ENCODE measurements at regions not wholly inside any gene's neighbourhood (a gene's known extent, or its start where the extent isn't known, plus 50 kb on each side); places are given as distances from the start of the nearest gene placed in this dataset.
"Not testable (repeated sequence)": the region's sequence is repeated elsewhere in the genome, so short reads cannot be mapped to it uniquely, and the experiment has no call there.

DNA sequence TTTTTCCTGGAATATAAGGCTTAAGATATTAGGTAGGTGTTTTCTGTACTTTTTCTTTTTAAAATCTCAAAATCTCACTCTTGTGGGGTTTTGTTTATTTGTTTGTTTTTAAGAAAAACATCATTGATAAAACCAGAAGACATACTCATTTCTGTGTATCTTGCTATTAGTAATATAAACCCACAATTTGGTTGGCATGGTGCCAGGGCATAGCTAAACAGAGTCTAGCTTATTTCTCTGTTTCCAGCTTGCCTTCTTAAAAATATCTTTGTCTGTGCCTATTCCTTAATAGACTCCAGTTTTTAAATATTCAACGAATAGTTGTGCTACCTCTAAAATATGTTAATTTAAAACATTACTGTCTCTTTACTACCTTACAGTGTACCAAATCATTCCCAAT is 1121.9 kb upstream of the PCDH20 start:
- DNase-seq (ENCODE audit: insufficient read length, low spot score) (no peak), FAIRE-seq (no peak)

- FAIRE-seq = no peak
- no peak for DNase-seq (ENCODE audit: insufficient read length, low spot score)
These were observed 1110.0 kb upstream of the PCDH20 start for GRCh38 chr13:62525652-62526051.

- FAIRE-seq = no peak
- no peak for DNase-seq (ENCODE audit: insufficient read length, low spot score)
These were observed 1108.8 kb upstream of the PCDH20 start for GRCh38 chr13:62524498-62524897.

GRCh38 chr13:62524061-62524460 is 1108.4 kb upstream of the PCDH20 start:
- FAIRE-seq = no peak
- no peak for DNase-seq (ENCODE audit: insufficient read length, low spot score)

- no peak for FAIRE-seq
- DNase-seq (ENCODE audit: insufficient read length, low spot score) = peak; percentile 1
These were observed 1096.8 kb upstream of the PCDH20 start for GRCh38 chr13:62512194-62513141.

DNA sequence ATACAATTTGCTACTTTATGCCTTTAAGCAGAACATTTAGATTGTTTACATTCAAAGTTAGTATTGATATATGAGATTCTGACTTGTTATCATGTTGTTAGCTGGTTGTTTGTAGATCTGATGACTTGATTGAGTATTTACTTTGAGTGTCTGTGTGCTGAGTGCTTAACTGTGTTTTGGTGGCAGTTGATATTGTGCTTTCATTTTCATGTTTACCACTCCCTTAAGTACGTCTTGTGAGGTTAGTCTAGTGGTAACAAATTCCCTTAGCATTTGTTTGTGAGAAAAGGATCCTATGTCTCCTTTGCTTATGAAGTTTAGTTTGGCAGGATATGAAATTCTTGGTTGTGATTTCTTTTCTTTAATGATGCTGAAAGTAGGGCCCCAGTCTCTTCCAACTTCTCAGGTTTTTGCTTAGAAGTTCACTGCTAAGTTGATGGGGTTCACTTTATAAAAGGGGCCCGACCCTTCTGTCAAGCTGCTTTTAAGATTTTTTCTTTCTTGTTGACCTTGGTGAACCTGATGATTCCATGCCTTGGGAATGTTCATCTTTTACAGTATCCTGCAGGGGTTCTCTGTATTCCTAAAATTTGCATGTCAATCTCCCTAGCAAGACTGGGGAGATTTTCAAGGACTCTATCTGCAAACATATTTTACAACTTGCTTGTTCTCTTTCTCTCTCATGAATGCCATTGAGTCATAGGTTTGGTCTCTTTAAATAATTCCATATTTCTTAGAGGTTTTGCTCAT is 1095.4 kb upstream of the PCDH20 start:
- DNase-seq (ENCODE audit: insufficient read length, low spot score) (no peak), FAIRE-seq (no peak)

GRCh38 chr13:62502588-62502987 is 1086.9 kb upstream of the PCDH20 start:
- FAIRE-seq = no peak
- DNase-seq (ENCODE audit: insufficient read length, low spot score) = no peak

- no peak for FAIRE-seq
- DNase-seq (ENCODE audit: insufficient read length, low spot score) = no peak
These were observed 1074.1 kb upstream of the PCDH20 start for GRCh38 chr13:62489731-62490130.

DNA sequence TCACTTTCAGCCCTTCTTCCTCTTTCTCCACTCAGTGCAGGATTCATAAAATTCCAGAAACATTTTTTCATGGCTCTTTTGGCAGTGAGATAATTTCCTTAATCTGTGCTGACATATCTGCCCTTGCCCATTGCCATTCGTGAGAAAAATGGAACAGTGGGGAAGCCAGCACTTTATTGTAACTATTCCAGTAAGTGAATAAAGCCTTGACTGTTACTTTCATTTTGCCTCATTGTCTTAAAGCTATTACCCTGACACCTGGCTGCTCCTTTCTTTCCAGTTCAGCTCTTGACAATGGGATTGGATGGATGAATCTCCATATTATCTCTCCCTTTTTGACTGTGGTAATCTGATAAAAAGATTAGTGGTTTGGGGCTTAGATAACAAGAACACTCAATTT is 1068.1 kb upstream of the PCDH20 start:
- no peak for FAIRE-seq
- peak; percentile 0 for DNase-seq (ENCODE audit: insufficient read length, low spot score)

GRCh38 chr13:62482351-62482750 is 1066.7 kb upstream of the PCDH20 start:
- DNase-seq (ENCODE audit: insufficient read length, low spot score) = no peak
- no peak for FAIRE-seq

DNA sequence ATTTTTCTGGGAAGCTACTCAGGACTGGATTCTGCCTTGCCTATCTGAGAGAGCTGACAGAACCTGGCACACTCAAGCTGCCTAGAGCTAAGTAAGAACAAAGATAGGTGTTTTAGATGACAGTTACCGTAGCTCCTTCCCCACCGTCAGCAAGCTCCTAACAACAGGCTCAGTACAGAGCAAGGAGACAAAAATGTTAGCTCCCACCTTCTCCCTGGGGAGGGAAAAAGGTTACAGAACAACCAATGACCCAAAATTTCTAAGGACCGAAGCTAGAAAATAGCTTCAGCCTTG is 1058.2 kb upstream of the PCDH20 start:
- FAIRE-seq (no peak), DNase-seq (ENCODE audit: insufficient read length, low spot score) (no peak)

DNA sequence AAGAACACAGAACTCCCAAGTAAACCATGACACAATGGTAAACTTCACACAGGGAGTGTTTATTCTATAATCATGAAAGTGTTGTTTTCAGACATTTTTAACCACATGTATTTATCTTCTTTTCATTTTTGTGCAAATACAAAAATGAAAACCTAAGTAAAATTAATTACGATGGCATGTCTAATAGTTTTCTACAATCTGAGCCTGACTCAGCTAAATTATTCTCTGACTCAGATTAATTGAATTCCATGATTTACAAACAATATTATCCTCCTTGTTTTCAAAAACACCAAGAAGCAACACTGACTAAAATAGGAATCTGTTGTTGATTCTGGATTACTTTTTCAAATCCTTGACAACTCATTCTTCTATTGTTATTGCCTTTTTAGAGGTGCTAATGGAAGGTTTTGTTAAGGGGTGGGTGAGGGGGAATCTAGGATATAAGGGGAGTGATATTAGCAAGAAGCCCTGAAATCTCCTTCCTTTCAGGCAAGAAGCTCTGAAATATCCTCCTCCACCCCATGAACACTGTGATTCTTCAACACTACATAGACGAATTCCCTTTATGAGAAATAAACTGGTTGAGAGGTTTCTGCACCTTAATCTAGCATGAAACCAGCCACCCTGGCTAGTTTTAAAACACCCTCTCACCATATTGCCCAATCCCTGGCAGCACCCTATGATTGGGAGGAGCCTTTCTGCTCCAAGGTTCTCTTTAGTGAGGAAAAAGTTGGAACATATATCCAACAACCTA is 1057.7 kb upstream of the PCDH20 start:
- DNase-seq (ENCODE audit: insufficient read length, low spot score) = no peak

GRCh38 chr13:62453761-62454160 is 1038.1 kb upstream of the PCDH20 start:
- DNase-seq (ENCODE audit: insufficient read length, low spot score) (no peak), FAIRE-seq (no peak)

More for the DNA sequence above, 1057.7 kb upstream of the PCDH20 start:
- FAIRE-seq = no peak

- FAIRE-seq (no peak), DNase-seq (ENCODE audit: insufficient read length, low spot score) (no peak)
These were observed 1035.1 kb upstream of the PCDH20 start for GRCh38 chr13:62450759-62451158.

- FAIRE-seq; DNase-seq (ENCODE audit: insufficient read length, low spot score): not testable (repeated sequence)
These were observed 1032.2 kb upstream of the PCDH20 start for GRCh38 chr13:62447771-62448382.

DNA sequence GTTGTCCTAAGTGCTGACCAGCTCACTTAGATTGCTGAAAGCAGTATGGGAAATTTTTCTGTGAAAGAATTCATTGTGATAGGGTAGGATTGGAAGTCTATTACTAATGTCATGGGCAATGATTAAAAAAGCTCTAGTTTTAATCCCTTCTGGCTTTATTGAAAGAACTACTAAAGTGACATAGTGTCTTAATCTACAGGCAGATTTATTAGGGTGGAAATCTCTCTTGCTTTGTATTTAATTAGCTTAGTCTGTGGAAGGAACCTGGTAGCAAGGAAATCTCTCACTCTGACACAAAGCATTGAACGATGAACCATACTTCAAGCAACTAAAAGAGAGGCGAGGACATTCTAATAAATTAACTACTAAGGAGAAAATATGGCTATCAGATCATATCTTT is 1029.2 kb upstream of the PCDH20 start:
- DNase-seq (ENCODE audit: insufficient read length, low spot score) = no peak
- FAIRE-seq = no peak

- DNase-seq (ENCODE audit: insufficient read length, low spot score) = no peak
- no peak for FAIRE-seq
These were observed 1018.4 kb upstream of the PCDH20 start for GRCh38 chr13:62434081-62434480.

DNA sequence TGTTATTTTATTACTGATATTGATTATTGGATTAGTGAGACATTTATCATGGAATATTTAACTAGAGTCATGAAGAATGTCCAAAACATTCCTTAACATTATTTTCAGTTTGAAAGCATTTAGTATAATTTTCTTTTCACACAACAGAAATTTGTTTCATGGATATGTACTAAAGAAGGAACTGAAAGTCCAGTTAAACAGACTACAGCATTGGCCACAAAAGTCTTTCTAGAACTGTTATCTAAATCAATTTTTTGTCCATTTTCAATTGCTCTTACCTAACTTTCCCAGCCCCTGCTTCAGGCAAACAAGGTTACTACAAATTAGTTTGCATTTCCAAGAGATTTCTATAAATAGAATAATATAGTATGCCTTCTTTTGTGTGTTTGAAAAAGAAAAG is 1018.0 kb upstream of the PCDH20 start:
- FAIRE-seq = no peak
- no peak for DNase-seq (ENCODE audit: insufficient read length, low spot score)

DNA sequence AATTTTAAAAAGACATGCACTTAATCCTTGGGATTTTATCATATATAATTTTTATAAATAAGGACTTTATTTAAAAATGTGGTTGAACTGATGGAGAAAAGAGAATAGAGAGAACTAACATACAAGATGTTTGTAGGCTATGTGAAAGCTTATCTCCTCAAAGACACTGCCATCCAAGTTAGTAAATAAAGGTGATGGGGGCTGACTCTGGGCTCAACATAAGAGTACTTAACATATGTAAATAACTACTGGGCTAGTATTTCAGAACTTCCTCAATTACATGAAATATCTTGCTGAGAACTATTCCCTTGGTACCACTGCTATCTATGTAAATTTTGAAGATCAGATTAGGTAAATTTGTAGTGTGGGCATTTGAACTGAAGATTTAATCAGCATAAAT is 1017.3 kb upstream of the PCDH20 start:
- FAIRE-seq (no peak), DNase-seq (ENCODE audit: insufficient read length, low spot score) (no peak)

- DNase-seq (ENCODE audit: insufficient read length, low spot score) (no peak), FAIRE-seq (no peak)
These were observed 1016.6 kb upstream of the PCDH20 start for GRCh38 chr13:62432295-62432694.

DNA sequence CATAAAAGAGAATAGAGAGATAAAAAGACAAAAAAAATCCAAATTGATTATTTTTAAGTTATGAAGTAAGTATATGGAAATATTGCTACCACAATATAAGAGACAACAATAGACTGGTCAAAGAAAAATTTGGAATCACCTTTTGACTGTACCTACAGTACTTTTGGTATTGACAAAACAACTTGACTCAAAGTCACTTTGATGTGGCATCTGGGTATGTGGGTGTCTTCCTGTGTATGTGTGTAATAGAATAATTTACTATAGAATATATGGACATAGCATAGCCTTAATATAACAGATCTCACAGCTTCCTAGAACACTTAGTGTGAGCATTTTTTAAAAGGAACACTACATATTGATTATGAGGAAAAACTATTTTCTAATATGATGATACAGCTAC is 1016.2 kb upstream of the PCDH20 start:
- FAIRE-seq (no peak), DNase-seq (ENCODE audit: insufficient read length, low spot score) (no peak)

Data from HTR-8/SVneo (cell line).